ENCODE measurements at regions not wholly inside any gene's neighbourhood (a gene's known extent, or its start where the extent isn't known, plus 50 kb on each side); places are given as distances from the start of the nearest gene placed in this dataset.

DNA sequence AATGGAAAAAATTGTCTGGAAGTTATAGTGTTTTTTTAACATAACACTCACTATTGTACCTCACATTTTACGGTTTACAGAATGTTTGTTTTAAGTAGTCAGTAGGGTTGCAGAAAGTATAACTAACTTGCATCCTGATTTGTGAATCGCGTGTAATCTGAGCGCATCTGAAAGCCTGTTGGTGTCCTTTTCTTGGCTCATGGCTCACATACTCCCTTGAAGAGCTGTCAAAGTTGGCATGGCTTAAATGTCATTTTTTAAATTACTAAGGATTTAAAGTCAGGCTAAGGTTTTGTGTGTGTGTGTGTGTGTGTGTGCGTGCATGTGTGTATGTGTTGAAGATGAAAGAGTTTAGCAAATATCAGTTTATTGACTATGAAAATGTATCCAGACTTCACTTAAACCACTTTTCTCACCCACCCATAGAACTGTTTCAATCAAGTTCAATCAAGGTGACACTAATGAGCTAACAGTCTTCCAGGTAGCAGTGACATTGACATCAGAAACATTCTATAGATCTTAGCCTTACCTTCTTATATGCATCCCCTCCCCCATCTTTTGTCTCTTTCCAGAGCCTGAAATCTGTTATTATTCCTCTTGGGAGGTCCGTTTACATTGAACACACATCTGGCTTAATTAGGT, 480.4 kb upstream of the SGCG start:
- no peak for TF ChIP-seq CTCF (IDR thresholded peaks at IDR 0.05)
- TF ChIP-seq POLR2A (IDR thresholded peaks at IDR 0.05): no peak

All from testis (tissue), 2 donors.